HG02884 (cell line): ENCODE measurements at regions not wholly inside any gene's neighbourhood (a gene's known extent, or its start where the extent isn't known, plus 50 kb on each side); places are given as distances from the start of the nearest gene placed in this dataset.

Experiments
- ATAC-seq: cut with Tn5 transposase; IDR thresholded peaks from one replicate; pipeline ENCODE4 v1.9.1; 2021; ENCODE audit warnings: mild to moderate bottlenecking, moderate library complexity; ENCODE audit not compliant: unreplicated experiment

DNA sequence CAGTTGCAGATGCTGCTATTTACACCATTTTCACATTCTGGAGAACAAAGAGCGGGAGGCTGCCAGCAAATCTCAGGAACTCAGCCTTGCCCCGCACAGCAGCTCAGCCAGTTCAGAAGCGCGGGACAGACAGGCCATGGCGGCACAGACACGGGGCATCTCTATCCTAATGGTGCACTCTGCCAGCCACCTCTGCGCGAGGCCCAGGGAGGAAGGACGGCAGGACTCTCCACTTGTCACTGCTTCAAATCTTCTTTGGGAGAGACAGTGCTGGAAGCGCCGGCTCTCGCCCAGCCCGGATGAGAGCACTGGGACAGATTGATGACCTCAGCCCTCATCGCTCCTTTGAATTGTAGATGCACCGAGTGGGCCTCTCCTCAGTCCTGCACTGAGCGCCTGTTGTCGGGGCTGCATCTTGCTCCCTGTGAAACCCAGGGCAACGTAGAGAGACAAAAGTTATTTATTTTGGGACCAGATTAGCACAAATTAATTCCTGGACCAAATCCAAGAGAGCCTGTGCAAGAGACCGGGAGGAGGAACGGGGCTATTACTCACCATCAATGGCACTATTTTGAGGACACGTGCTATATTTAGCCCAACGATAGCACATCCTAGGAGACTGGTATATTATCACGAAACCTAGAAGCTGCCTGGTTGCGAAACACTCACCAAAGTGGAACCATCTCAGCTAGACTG is 211.4 kb upstream of the SMIM21 start:
- no peak for ATAC-seq

GRCh38 chr18:75638223-75638775 is 210.8 kb upstream of the SMIM21 start:
- no peak for ATAC-seq

DNA sequence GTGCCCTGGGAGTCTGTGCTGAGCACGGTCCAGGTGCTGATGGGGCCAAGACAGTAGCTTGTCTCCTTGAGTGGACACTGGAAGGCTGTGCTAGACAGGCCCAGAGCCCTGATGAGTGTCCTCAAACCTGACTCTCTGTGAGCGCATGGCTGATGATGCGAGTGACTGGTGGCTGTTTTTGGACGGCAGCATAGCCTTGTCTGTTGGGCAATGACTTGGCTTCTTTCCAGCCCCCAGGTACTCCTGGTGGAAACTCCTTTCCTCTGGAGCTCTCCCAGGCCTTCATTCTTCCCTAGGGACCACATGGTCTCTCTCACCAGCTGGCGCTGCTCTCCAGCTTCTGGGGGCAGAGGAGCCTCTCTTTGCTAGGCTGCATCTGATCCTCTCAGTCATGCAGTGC is 207.6 kb upstream of the SMIM21 start:
- ATAC-seq, result no peak

DNA sequence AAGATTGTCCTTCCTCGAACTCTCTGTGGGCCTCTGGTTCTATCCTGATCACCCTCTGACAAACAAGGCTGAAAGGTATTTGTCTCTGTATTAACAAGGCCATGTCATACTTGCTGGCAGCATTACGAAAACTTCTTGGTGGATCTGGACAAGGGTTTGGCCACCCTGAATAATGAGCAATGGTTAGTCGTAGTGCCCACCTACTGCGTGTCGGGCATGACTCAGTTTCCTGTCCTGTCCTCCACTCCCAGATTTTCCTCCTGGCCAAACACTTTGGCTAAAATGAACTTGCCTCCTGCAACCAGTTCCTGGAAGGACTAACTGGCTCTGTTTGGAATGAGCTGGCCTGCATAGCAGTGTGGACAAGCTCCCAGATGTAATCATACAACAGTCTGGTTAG is 198.5 kb upstream of the SMIM21 start:
- no peak for ATAC-seq

GRCh38 chr18:75624869-75625268 is 197.4 kb upstream of the SMIM21 start:
- ATAC-seq, result no peak

DNA sequence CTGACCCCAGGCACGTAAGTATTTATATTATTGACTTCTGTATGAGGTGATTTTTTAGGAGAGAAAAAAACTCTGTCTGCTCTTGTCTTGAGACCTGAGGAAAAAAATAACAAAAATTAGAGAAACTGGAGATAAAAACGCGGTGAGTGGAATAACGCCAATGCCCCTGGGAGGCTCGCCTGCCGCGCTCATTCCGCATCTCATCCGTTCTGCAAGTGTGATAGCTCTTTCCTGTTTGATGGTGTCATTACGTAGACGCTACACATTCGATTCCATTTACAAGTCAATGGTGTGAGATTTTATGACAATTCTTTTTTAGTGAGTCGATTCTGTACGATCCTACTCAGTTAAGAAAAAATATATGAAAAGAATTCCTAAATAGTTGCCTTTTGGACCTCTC is 194.3 kb upstream of the SMIM21 start:
- no peak for ATAC-seq

- no peak for ATAC-seq
These were observed 190.6 kb upstream of the SMIM21 start for GRCh38 chr18:75618146-75618545.

GRCh38 chr18:75612456-75612855 is 185.0 kb upstream of the SMIM21 start:
- no peak for ATAC-seq

- no peak for ATAC-seq
These were observed 180.2 kb upstream of the SMIM21 start for GRCh38 chr18:75607701-75608100.

GRCh38 chr18:75592527-75592926 is 165.0 kb upstream of the SMIM21 start:
- no peak for ATAC-seq

GRCh38 chr18:75588412-75588811 is 160.9 kb upstream of the SMIM21 start:
- no peak for ATAC-seq

GRCh38 chr18:75587131-75587530 is 159.6 kb upstream of the SMIM21 start:
- ATAC-seq, result no peak

DNA sequence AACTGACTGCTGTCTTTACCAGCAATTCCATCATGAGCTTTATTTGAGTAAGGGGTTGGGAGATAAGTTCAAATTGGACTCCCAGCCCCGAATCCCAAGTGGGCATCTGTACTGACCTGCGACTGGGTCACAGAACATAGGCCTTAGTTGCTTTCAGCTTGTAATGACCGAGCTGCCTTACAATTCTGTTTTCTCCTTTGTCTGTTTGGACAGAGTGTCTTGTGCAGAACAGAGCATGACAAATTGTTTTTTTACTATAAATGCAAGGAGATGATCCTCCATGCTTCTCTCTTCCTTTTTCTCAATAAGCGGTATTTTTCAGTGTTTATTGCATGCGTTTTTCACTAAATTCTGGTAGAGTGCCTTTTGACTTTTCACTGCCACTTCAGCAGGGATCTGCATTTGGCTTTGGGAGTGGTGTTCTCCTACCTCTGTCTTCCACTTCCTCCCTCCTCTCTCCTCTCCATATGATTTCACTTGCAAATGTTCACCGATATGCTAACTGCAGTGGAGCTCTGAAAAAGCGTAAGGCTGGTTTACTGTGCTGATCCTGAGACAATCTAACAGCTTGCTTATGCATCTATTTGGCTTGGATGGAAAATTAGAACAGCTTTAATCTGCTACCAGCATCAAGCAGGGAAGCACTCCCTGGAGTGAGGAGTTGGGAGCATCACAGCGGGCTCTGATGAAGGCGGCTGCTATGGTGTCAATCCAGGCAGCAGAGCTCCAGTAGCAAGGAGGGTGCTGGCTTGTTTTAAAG is 158.8 kb upstream of the SMIM21 start:
- ATAC-seq, result no peak

DNA sequence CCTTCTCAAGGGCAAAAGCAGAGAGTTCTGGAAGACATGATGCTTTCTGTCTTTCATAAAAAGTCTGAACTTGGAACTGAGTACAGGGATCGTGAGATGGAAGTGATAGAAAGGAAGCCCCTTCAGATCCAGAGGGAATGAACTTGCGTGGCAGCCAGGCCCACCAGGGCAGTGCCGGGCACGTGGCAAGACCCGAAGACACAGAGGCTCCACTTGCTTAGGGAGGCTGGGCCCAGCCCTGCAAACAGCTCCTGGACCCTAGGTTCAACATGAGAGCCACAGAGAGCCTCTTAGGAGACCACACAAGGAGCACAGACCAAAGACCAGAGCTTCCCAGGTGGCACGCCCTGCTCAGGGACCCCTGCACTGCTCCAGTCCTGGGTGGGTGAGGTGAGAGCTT is 155.4 kb upstream of the SMIM21 start:
- ATAC-seq, result no peak

- ATAC-seq, result no peak
These were observed 154.9 kb upstream of the SMIM21 start for GRCh38 chr18:75582406-75582821.

GRCh38 chr18:75581336-75582131 is 154.0 kb upstream of the SMIM21 start:
- ATAC-seq, result no peak

GRCh38 chr18:75574187-75574586 is 146.7 kb upstream of the SMIM21 start:
- no peak for ATAC-seq

DNA sequence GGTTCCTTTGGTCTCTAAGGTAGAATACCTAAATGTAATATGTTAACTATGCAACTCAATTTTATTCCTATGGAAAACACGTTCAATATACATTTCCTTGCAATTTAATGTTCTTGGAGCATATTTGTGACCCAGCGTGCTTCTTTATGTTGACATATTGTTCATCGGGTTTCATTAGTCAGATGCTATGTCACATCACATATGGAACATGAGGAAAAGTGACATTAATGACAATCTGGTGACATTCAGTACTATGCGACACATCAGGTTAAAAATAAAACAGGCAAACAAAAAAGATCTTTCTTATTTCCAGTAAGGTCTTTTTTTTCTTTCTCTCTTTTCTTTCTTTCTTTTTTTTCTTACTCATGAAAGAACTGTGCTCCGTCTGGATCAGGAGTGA is 135.6 kb upstream of the SMIM21 start:
- ATAC-seq, result no peak

DNA sequence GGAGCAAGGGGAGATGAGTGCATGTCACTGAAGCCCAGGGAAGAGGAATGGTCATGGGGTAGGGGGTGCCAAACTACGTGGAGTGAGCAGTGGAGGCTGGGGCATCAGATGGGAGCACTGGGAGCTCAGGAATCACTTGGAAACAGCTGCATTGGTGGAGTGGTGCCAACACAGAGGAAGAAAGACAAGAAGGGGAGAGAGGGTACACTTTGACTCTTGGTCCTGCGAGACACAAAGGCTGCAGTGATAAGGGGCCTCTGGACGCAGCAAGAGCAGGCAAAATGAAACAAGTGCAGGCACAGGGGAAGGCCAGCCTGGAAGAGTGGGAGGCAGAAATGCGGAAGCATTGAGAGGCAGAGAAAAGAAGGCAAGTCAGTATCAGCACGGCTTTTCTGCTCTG is 134.7 kb upstream of the SMIM21 start:
- ATAC-seq, result no peak

GRCh38 chr18:75558790-75559189 is 131.3 kb upstream of the SMIM21 start:
- no peak for ATAC-seq

GRCh38 chr18:75556841-75557240 is 129.3 kb upstream of the SMIM21 start:
- no peak for ATAC-seq
